Neural progenitor cell (in vitro differentiated cells): ENCODE measurements at regions not wholly inside any gene's neighbourhood (a gene's known extent, or its start where the extent isn't known, plus 50 kb on each side); places are given as distances from the start of the nearest gene placed in this dataset.

Source experiments
- CTCF ChIP-seq: fragments of 200-600 bp; sonication (generic); IDR thresholded peaks from 2 replicates; pipeline ENCODE4 v1.5.1; 2017; ENCODE audit warnings: antibody characterized with exemption, mild to moderate bottlenecking
- EZH2 ChIP-seq: fragments of 200-600 bp; sonication (generic); IDR thresholded peaks from 2 replicates; pipeline ENCODE4 v1.6.1; 2017; ENCODE audit warnings: antibody characterized with exemption, mild to moderate bottlenecking, moderate library complexity

GRCh38 chr7:85664341-85664740, 477.5 kb upstream of the SEMA3D start:
- TF ChIP-seq CTCF (no peak), EZH2 (no peak)
